GM12878 (cell line): ENCODE measurements at regions not wholly inside any gene's neighbourhood (a gene's known extent, or its start where the extent isn't known, plus 50 kb on each side); places are given as distances from the start of the nearest gene placed in this dataset.

Experiments
- ATAC-seq: fragments of 200-7000 bp; cut with Tn5 transposase; 3 replicates; pipeline ENCODE4 v1.9.1; 2020; ENCODE audit warnings: mild to moderate bottlenecking, moderate library complexity
- BruUV-seq: library from RNA; stranded (reverse); fragments of 400-500 nt; replicated peaks from 2 replicates; lab custom pipeline; 2021; lab: Mats Ljungman, UMichigan
- CTCF ChIA-PET: fragments of 300-600 bp; sonication (Branson Sonifier 250); formaldehyde crosslinking; extraction: SDS; loops from one replicate; lab custom pipeline; 2021; ENCODE audit warnings: inconsistent platforms; lab: Yijun Ruan, JAX
- POLR2A ChIA-PET: fragments of 350-600 bp; formaldehyde crosslinking; extraction: SDS; loops from one replicate; lab custom pipeline; 2021; ENCODE audit warnings: inconsistent platforms; lab: Charles Lee
- RAD21 ChIA-PET: fragments of 300-600 bp; sonication (Branson Sonifier 250); formaldehyde crosslinking; loops from one replicate; lab custom pipeline; 2023; ENCODE audit warnings: antibody characterized with exemption; ENCODE audit not compliant: unreplicated experiment; lab: Charles Lee
- SMC1A ChIA-PET: fragments of 300-600 bp; sonication (Branson Sonifier 250); formaldehyde crosslinking; loops from one replicate; lab custom pipeline; 2023; ENCODE audit not compliant: unreplicated experiment, uncharacterized antibody; lab: Charles Lee
- DNase-seq: peaks from one replicate; pipeline ENCODE4 v3.0.0-alpha.2; 2011; ENCODE audit warnings: low read depth, low spot score
- FAIRE-seq: peaks from 3 replicates; lab custom pipeline; 2011; peaks lifted over from hg19 to GRCh38; lab: Jason Lieb, UNC
- H2AFZ ChIP-seq: 2 replicates; pipeline ENCODE4 v1.6.0; 2011; ENCODE audit warnings: low read depth, low read length, control low read depth; ENCODE audit not compliant: control insufficient read depth
- H3K27ac ChIP-seq: 2 replicates; pipeline ENCODE4 v1.5.1; 2011; ENCODE audit warnings: control low read depth; ENCODE audit not compliant: control insufficient read depth, insufficient read depth
- H3K27me3 ChIP-seq, 2 experiments: replicated peaks in 1 of 2; 2 replicates each; pipeline versions ENCODE4 v1.6.0 to v1.6.1; 2011; ENCODE audit warnings: low read length in 1 of 2; ENCODE audit not compliant: control insufficient read depth in 2 of 2, insufficient read depth in 2 of 2
- H3K36me3 ChIP-seq, 2 experiments: 2 replicates each; pipeline ENCODE4 v1.5.1; 2011; ENCODE audit warnings: low read length in 1 of 2; ENCODE audit not compliant: control insufficient read depth in 2 of 2, insufficient read depth in 2 of 2
- H3K4me1 ChIP-seq: 2 replicates; pipeline ENCODE4 v1.6.1; 2011; ENCODE audit warnings: mild to moderate bottlenecking, low read length, moderate library complexity, mixed read lengths; ENCODE audit not compliant: control insufficient read depth, insufficient read depth
- H3K4me2 ChIP-seq: 2 replicates; pipeline ENCODE4 v1.6.0; 2011; ENCODE audit warnings: control low read depth; ENCODE audit not compliant: control insufficient read depth, insufficient read depth
- H3K4me3 ChIP-seq: fragments of 200-600 bp; sonication (generic); 2 replicates; pipeline ENCODE4 v1.5.1; 2016
- H3K79me2 ChIP-seq: 2 replicates; pipeline ENCODE4 v1.6.0; 2011; ENCODE audit warnings: low read length; ENCODE audit not compliant: control insufficient read depth, insufficient read depth
- H3K9ac ChIP-seq: 2 replicates; pipeline ENCODE4 v1.8.0; 2011; ENCODE audit warnings: low read length, control low read depth, mixed read lengths; ENCODE audit not compliant: control insufficient read depth, insufficient read depth
- H3K9me3 ChIP-seq: replicated peaks from 3 replicates; pipeline ENCODE4 v1.5.1; 2011; ENCODE audit warnings: mild to moderate bottlenecking, low read length; ENCODE audit not compliant: control insufficient read depth, insufficient read depth
- H4K20me1 ChIP-seq: 2 replicates; pipeline ENCODE4 v1.6.0; 2011; ENCODE audit not compliant: control insufficient read depth, insufficient read depth
- BRCA1 ChIP-seq: IDR thresholded peaks from 2 replicates; pipeline ENCODE4 v1.6.1; 2011; ENCODE audit warnings: low read depth, low read length, improper control_type of control experiment
- DPF2 ChIP-seq: fragments of 450-650 bp; IDR thresholded peaks from 2 replicates; pipeline ENCODE4 v1.6.1; 2017; ENCODE audit warnings: mild to moderate bottlenecking
- IRF4 ChIP-seq: IDR thresholded peaks from 2 replicates; pipeline ENCODE4 v1.6.1; 2011; ENCODE audit warnings: low read depth, low read length
- KLF5 ChIP-seq: fragments of 450-650 bp; IDR thresholded peaks from 2 replicates; pipeline ENCODE4 v1.6.1; 2014; ENCODE audit warnings: mild to moderate bottlenecking; ENCODE audit not compliant: partially characterized antibody
- NBN ChIP-seq: fragments of 450-650 bp; IDR thresholded peaks from 2 replicates; pipeline ENCODE4 v1.6.1; 2016
- NFXL1 ChIP-seq: fragments of 450-650 bp; IDR thresholded peaks from 2 replicates; pipeline ENCODE4 v1.6.1; 2017; ENCODE audit warnings: antibody characterized with exemption, mild to moderate bottlenecking, borderline replicate concordance
- NR2C2 ChIP-seq: IDR thresholded peaks from 2 replicates; pipeline ENCODE4 v1.6.1; 2011; ENCODE audit warnings: borderline replicate concordance, low read depth; ENCODE audit not compliant: control insufficient read depth, insufficient read length
- NRF1 ChIP-seq: conservative IDR thresholded peaks from 2 replicates; pipeline ENCODE4 v1.6.1; 2011; ENCODE audit warnings: mild to moderate bottlenecking, low read depth, low read length, improper control_type of control experiment
- SREBF1 ChIP-seq: IDR thresholded peaks from 2 replicates; pipeline ENCODE4 v1.6.1; 2012; ENCODE audit warnings: mild to moderate bottlenecking, low read length
- STAT3 ChIP-seq: IDR thresholded peaks from 2 replicates; pipeline ENCODE4 v1.6.1; 2011; ENCODE audit warnings: low read depth, low read length, improper control_type of control experiment
- TAF1 ChIP-seq: IDR thresholded peaks from 2 replicates; pipeline ENCODE4 v1.6.1; 2011; ENCODE audit warnings: mild to moderate bottlenecking, low read depth, low read length, borderline replicate concordance
- TARDBP ChIP-seq: IDR thresholded peaks from 2 replicates; pipeline ENCODE4 v1.6.1; 2016; ENCODE audit warnings: borderline replicate concordance
- WGBS: methylation state at CpG from one replicate; pipeline ENCODE4 v1.1.6; 2016; ENCODE audit warnings: low lambda C conversion rate; ENCODE audit not compliant: insufficient replicate concordance, insufficient coverage; ENCODE audit errors: missing lambda C conversion rate; 5-methylcytosine and 5-hydroxymethylcytosine counted together
- in situ Hi-C: fragments of 300-500 bp; cut with MboI; formaldehyde crosslinking; loops from 9 replicates; pipeline ENCODE4 v1.14.3; 2018; ENCODE audit warnings: mixed read lengths
- intact Hi-C: fragments of 100-400 bp; cut with micrococcal nuclease; formaldehyde crosslinking; loops from one replicate; pipeline ENCODE4 v1.14.2; 2022; ENCODE audit not compliant: unreplicated experiment
- TF ChIP-seq, protein P1 (sequence below): fragments of 450-650 bp; conservative IDR thresholded peaks from 2 replicates; pipeline ENCODE4 v1.6.1; 2017; ENCODE audit warnings: mild to moderate bottlenecking, moderate library complexity
- TF ChIP-seq, protein P2 (sequence below): fragments of 450-650 bp; IDR thresholded peaks from 2 replicates; pipeline ENCODE4 v1.6.1; 2018; ENCODE audit warnings: mild to moderate bottlenecking, low read depth, moderate library complexity; ENCODE audit not compliant: partially characterized antibody

DNA sequence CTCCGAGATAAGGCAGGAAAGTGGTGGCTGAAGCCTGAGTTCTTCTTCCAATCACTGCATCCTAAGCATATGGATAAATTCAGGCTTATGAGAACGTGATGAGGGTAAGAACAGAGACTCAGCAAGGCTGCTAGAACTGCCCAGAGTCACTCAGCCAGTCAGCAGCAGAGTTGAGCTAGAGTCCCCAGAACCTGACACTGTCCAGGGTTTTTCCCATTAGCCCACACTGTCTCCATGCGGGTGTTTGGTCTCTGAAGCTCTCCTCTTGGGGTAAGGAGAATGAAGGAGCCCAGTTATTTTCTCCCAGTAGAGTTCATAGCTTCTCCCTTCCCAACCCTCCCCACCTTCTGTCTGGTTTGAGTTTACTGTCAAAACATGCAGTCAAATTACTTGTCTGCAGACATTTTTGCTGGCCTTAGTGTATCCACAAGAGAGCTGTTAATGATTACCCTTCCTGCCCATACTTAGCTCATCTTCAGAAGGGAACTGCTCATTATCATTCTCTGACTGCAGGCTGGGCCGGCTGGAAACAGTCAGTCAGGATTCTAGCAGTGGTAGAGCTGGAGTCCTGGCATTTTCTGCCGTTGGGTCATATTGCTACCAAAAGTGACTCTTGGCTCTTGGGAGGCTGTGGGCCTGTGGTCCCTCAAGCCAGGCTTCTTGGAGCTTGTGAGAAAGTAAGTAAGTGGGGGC is 460.0 kb downstream of the HS3ST3B1 start:
- no peaks in the 10 kb centered on the region for H4K20me1 ChIP-seq
- no TSS peak for BruUV-seq
- H3K9ac ChIP-seq, result no peak overlapping the region
- in situ Hi-C loops, result no loop called here
- H2AFZ ChIP-seq, result no peak overlapping the region
- no peak for ATAC-seq
- no peak for TF ChIP-seq NBN
- TF ChIP-seq BRCA1, result no peak
- TF ChIP-seq, all 136 proteins: peak for 0
- no peak overlapping the region for H3K27ac ChIP-seq
- ChIA-PET POLR2A (no interaction called here), RAD21 (no interaction called here), CTCF (no interaction called here), SMC1A (no interaction called here)
- H3K4me1 ChIP-seq, result no peaks in the 10 kb centered on the region
- no peaks in the 10 kb centered on the region for H3K36me3 ChIP-seq
- H3K27me3 ChIP-seq, result no peaks in the 10 kb centered on the region
- H3K4me3 ChIP-seq, result no peak overlapping the region
- no peak overlapping the region for H3K4me2 ChIP-seq
- no peaks in the 10 kb centered on the region for H3K9me3 ChIP-seq
- H3K79me2 ChIP-seq, result no peaks in the 10 kb centered on the region
- 5% methylated on average over 5 of the region's 5 CpGs for WGBS
- intact Hi-C loops, result no loop called here
- no peak for FAIRE-seq
- DNase-seq, result no peak

DNA sequence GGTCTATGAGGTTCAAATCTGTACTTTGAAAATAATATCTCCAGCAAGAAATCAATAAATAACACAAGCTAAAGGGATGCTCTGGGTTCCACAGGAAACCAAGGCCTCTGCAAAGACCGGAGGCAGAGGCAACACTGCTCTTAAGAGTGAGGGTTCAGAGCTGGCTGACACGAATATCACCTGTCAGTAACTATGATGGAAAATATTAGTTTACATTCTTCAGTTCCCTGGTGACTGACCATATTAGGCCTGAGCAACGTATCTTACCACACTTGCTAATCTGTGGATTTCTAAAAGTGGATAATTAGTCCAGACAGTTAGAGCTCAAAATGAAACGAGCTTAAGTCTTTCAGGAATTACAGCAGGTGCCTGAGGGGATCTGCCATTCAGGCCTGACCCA is 459.3 kb downstream of the HS3ST3B1 start:
- Histone ChIP-seq H3K36me3 (no peaks in the 10 kb centered on the region), H3K9me3 (no peaks in the 10 kb centered on the region), H3K27ac (no peak overlapping the region), H3K4me3 (no peak overlapping the region), H3K4me2 (no peak overlapping the region), H2AFZ (no peak overlapping the region), H3K27me3 (no peaks in the 10 kb centered on the region), H3K79me2 (no peaks in the 10 kb centered on the region), H3K4me1 (no peaks in the 10 kb centered on the region), H3K9ac (no peak overlapping the region), H4K20me1 (no peaks in the 10 kb centered on the region)
- no TSS peak for BruUV-seq
- CTCF ChIA-PET, result no interaction called here
- in situ Hi-C loops (no loop called here), intact Hi-C loops (no loop called here)
- FAIRE-seq (no peak), ATAC-seq (no peak), DNase-seq (no peak)
- SMC1A ChIA-PET, result no interaction called here
- RAD21 ChIA-PET, result no interaction called here
- WGBS, result 11% methylated on average over 4 of the region's 4 CpGs
- POLR2A ChIA-PET, result no interaction called here
- TF ChIP-seq NR2C2 (no peak), NFXL1 (no peak), IRF4 (no peak), TAF1 (no peak), KLF5 (no peak), STAT3 (no peak), NRF1 (no peak), DPF2 (no peak), SREBF1 (no peak), TARDBP (no peak)
- TF ChIP-seq, protein P1, sequence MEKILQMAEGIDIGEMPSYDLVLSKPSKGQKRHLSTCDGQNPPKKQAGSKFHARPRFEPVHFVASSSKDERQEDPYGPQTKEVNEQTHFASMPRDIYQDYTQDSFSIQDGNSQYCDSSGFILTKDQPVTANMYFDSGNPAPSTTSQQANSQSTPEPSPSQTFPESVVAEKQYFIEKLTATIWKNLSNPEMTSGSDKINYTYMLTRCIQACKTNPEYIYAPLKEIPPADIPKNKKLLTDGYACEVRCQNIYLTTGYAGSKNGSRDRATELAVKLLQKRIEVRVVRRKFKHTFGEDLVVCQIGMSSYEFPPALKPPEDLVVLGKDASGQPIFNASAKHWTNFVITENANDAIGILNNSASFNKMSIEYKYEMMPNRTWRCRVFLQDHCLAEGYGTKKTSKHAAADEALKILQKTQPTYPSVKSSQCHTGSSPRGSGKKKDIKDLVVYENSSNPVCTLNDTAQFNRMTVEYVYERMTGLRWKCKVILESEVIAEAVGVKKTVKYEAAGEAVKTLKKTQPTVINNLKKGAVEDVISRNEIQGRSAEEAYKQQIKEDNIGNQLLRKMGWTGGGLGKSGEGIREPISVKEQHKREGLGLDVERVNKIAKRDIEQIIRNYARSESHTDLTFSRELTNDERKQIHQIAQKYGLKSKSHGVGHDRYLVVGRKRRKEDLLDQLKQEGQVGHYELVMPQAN, result no peak
- TF ChIP-seq, protein P2, sequence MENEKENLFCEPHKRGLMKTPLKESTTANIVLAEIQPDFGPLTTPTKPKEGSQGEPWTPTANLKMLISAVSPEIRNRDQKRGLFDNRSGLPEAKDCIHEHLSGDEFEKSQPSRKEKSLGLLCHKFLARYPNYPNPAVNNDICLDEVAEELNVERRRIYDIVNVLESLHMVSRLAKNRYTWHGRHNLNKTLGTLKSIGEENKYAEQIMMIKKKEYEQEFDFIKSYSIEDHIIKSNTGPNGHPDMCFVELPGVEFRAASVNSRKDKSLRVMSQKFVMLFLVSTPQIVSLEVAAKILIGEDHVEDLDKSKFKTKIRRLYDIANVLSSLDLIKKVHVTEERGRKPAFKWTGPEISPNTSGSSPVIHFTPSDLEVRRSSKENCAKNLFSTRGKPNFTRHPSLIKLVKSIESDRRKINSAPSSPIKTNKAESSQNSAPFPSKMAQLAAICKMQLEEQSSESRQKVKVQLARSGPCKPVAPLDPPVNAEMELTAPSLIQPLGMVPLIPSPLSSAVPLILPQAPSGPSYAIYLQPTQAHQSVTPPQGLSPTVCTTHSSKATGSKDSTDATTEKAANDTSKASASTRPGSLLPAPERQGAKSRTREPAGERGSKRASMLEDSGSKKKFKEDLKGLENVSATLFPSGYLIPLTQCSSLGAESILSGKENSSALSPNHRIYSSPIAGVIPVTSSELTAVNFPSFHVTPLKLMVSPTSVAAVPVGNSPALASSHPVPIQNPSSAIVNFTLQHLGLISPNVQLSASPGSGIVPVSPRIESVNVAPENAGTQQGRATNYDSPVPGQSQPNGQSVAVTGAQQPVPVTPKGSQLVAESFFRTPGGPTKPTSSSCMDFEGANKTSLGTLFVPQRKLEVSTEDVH, result no peak
